MM.1S (cell line): ENCODE measurements at regions not wholly inside any gene's neighbourhood (a gene's known extent, or its start where the extent isn't known, plus 50 kb on each side); places are given as distances from the start of the nearest gene placed in this dataset.

Experiments
- DNase-seq: peaks from one replicate; pipeline ENCODE4 v3.0.0-alpha.2; 2015
- H2AFZ ChIP-seq: fragments of 300-600 bp; sonication (generic); 2 replicates; pipeline ENCODE4 v1.6.0; 2016; ENCODE audit warnings: antibody characterized with exemption, low read length
- H3F3A ChIP-seq: fragments of 300-600 bp; sonication (generic); 2 replicates; pipeline ENCODE4 v1.6.1; 2016; ENCODE audit warnings: mild to moderate bottlenecking, antibody characterized with exemption, low read length, moderate library complexity, mixed read lengths; ENCODE audit not compliant: insufficient read depth
- H3K27ac ChIP-seq: fragments of 300-600 bp; sonication (generic); 2 replicates; pipeline ENCODE4 v1.5.1; 2016; ENCODE audit warnings: mild to moderate bottlenecking, low read length
- H3K27me3 ChIP-seq: fragments of 300-600 bp; sonication (generic); replicated peaks from 2 replicates; pipeline ENCODE4 v1.6.0; 2016; ENCODE audit warnings: low read length; ENCODE audit not compliant: insufficient read depth
- H3K36me3 ChIP-seq: fragments of 300-600 bp; sonication (generic); replicated peaks from 2 replicates; pipeline ENCODE4 v1.6.1; 2016; ENCODE audit warnings: mild to moderate bottlenecking, low read length, mixed read lengths; ENCODE audit not compliant: insufficient read depth
- H3K4me1 ChIP-seq: fragments of 300-600 bp; sonication (generic); 2 replicates; pipeline ENCODE4 v1.6.1; 2016; ENCODE audit warnings: low read length, mixed read lengths
- H3K4me2 ChIP-seq: fragments of 300-600 bp; sonication (generic); 2 replicates; pipeline ENCODE4 v1.6.0; 2016; ENCODE audit warnings: low read depth, low read length
- H3K4me3 ChIP-seq: fragments of 300-600 bp; sonication (generic); 2 replicates; pipeline ENCODE4 v1.5.1; 2016; ENCODE audit warnings: low read length, mixed read lengths
- H3K79me2 ChIP-seq: fragments of 300-600 bp; sonication (generic); 2 replicates; pipeline ENCODE4 v1.6.1; 2016; ENCODE audit warnings: mixed run types, low read length, mixed read lengths
- H3K9ac ChIP-seq: fragments of 300-600 bp; sonication (generic); 2 replicates; pipeline ENCODE4 v1.6.1; 2016; ENCODE audit warnings: low read length, mixed read lengths
- H3K9me2 ChIP-seq: fragments of 300-600 bp; sonication (generic); replicated peaks from 2 replicates; pipeline ENCODE4 v1.6.1; 2016; ENCODE audit warnings: mild to moderate bottlenecking, low read length, mixed read lengths; ENCODE audit not compliant: insufficient read depth
- H3K9me3 ChIP-seq: fragments of 300-600 bp; sonication (generic); replicated peaks from 2 replicates; pipeline ENCODE4 v1.6.1; 2016; ENCODE audit warnings: mild to moderate bottlenecking, low read length, mixed read lengths; ENCODE audit not compliant: insufficient read depth
- H4K20me1 ChIP-seq: fragments of 300-600 bp; sonication (generic); 2 replicates; pipeline ENCODE4 v1.6.1; 2016; ENCODE audit warnings: mild to moderate bottlenecking, low read length, moderate library complexity, mixed read lengths; ENCODE audit not compliant: insufficient read depth
- CTCF ChIP-seq: fragments of 300-600 bp; sonication (generic); IDR thresholded peaks from 2 replicates; pipeline ENCODE4 v1.5.1; 2016; ENCODE audit warnings: antibody characterized with exemption, low read length, mixed read lengths
- EZH2 ChIP-seq: fragments of 300-600 bp; sonication (generic); optimal IDR thresholded peaks from 2 replicates; pipeline ENCODE3; 2017; ENCODE audit warnings: low read depth, mild to moderate bottlenecking, antibody characterized with exemption, low read length, mixed read lengths
- EZH2phosphoT487 ChIP-seq: fragments of 300-600 bp; sonication (generic); IDR thresholded peaks from 2 replicates; pipeline ENCODE4 v1.6.1; 2018; ENCODE audit warnings: antibody characterized with exemption, low read length

- Histone ChIP-seq H3F3A (peaks cover 10% of the 10 kb centered on the region), H4K20me1 (no peaks in the 10 kb centered on the region), H2AFZ (no peak overlapping the region), H3K9me3 (no peaks in the 10 kb centered on the region), H3K79me2 (no peaks in the 10 kb centered on the region), H3K4me1 (peaks cover 33% of the 10 kb centered on the region), H3K27ac (no peak overlapping the region), H3K4me3 (no peak overlapping the region), H3K9ac (no peak overlapping the region), H3K4me2 (no peak overlapping the region), H3K36me3 (no peaks in the 10 kb centered on the region), H3K9me2 (no peaks in the 10 kb centered on the region), H3K27me3 (peaks cover 27% of the 10 kb centered on the region; the same call in 1 of the 2 replicates)
- TF ChIP-seq EZH2phosphoT487 (no peak), CTCF (peak; percentile 82)
- DNase-seq = peak; percentile 81
These were observed 333.0 kb upstream of the SATB1 start for GRCh38 chr3:18758047-18758704.

- H3K9ac ChIP-seq = no peak overlapping the region
- no peak overlapping the region for H3K4me2 ChIP-seq
- no peak overlapping the region for H3K4me3 ChIP-seq
- no peak for DNase-seq
- H3K9me3 ChIP-seq = no peaks in the 10 kb centered on the region
- H3K36me3 ChIP-seq = no peaks in the 10 kb centered on the region
- H3K27me3 ChIP-seq = peaks cover 24% of the 10 kb centered on the region; the same call in 1 of the 2 replicates
- no peaks in the 10 kb centered on the region for H3K79me2 ChIP-seq
- H3K4me1 ChIP-seq = peaks cover 28% of the 10 kb centered on the region
- no peak for TF ChIP-seq EZH2
- no peak overlapping the region for H3K27ac ChIP-seq
- H2AFZ ChIP-seq = no peak overlapping the region
- no peaks in the 10 kb centered on the region for H4K20me1 ChIP-seq
- peaks cover 10% of the 10 kb centered on the region for H3F3A ChIP-seq
- H3K9me2 ChIP-seq = no peaks in the 10 kb centered on the region
These were observed 332.3 kb upstream of the SATB1 start for GRCh38 chr3:18757476-18757875.

- no peaks in the 10 kb centered on the region for H3K9me2 ChIP-seq
- no peaks in the 10 kb centered on the region for H3K79me2 ChIP-seq
These were observed 327.3 kb upstream of the SATB1 start for GRCh38 chr3:18752273-18752934.

More at GRCh38 chr3:18752273-18752934, 327.3 kb upstream of the SATB1 start:
- Histone ChIP-seq H3K4me3 (no peak overlapping the region), H3K9ac (no peak overlapping the region), H3K9me3 (no peaks in the 10 kb centered on the region), H3K27me3 (0 out of 2 replicates have a peak, but pooled peaks cover 5% of the 10 kb centered on the region), H4K20me1 (no peaks in the 10 kb centered on the region), H3K36me3 (no peaks in the 10 kb centered on the region), H3K4me2 (no peak overlapping the region), H3K4me1 (peaks cover 19% of the 10 kb centered on the region), H2AFZ (no peak overlapping the region), H3F3A (no peaks in the 10 kb centered on the region), H3K27ac (no peak overlapping the region)
- TF ChIP-seq EZH2 (no peak), EZH2phosphoT487 (no peak), CTCF (no peak)
- DNase-seq = no peak
